Suprapubic skin (tissue), 4 donors: ENCODE measurements at regions not wholly inside any gene's neighbourhood (a gene's known extent, or its start where the extent isn't known, plus 50 kb on each side); places are given as distances from the start of the nearest gene placed in this dataset.

Experiments used
- DNase-seq, 2 donors: peaks; one replicate each; pipeline ENCODE4 v3.0.0-alpha.2; 2019; ENCODE audit warnings: low spot score in 2 of 2
- H3K27ac ChIP-seq: fragments of 200-600 bp; sonication (generic); one replicate; pipeline ENCODE4 v1.5.1; 2019
- H3K27me3 ChIP-seq: fragments of 200-600 bp; sonication (generic); one replicate; pipeline ENCODE4 v1.5.1; 2019
- H3K36me3 ChIP-seq: fragments of 200-600 bp; sonication (generic); one replicate; pipeline ENCODE4 v1.5.1; 2019
- H3K4me1 ChIP-seq: fragments of 200-600 bp; sonication (generic); one replicate; pipeline ENCODE4 v1.5.1; 2019
- H3K4me3 ChIP-seq: fragments of 200-600 bp; sonication (generic); one replicate; pipeline ENCODE4 v1.5.1; 2019; ENCODE audit warnings: mild to moderate bottlenecking
- H3K9me3 ChIP-seq: fragments of 200-600 bp; sonication (generic); one replicate; pipeline ENCODE4 v1.5.1; 2019
- CTCF ChIP-seq, 2 donors: fragments of 200-600 bp in 1 of 2; fragments of 450-650 bp in 1 of 2; sonication (generic) in 1 of 2; IDR thresholded peaks; one replicate each; pipeline ENCODE4 v1.5.1; 2016 to 2019; ENCODE audit warnings: antibody characterized with exemption in 2 of 2, mild to moderate bottlenecking in 1 of 2, moderate library complexity in 1 of 2
- EP300 ChIP-seq: sonication (generic); formaldehyde crosslinking; IDR thresholded peaks from one replicate; pipeline ENCODE4 v1.6.1; 2017; ENCODE audit warnings: antibody characterized with exemption
- POLR2A ChIP-seq, 2 donors: fragments of 450-650 bp; IDR thresholded peaks; one replicate each; pipeline ENCODE4 v1.6.1; 2017; ENCODE audit warnings: antibody characterized with exemption in 2 of 2, mild to moderate bottlenecking in 2 of 2, moderate library complexity in 2 of 2
- POLR2AphosphoS5 ChIP-seq, 3 donors: sonication (generic); formaldehyde crosslinking; IDR thresholded peaks; one replicate each; pipeline ENCODE4 v1.6.1; 2017; ENCODE audit warnings: antibody characterized with exemption in 3 of 3
- WGBS: methylation state at CpG from one replicate; pipeline ENCODE4 v1.1.5; 2018; 5-methylcytosine and 5-hydroxymethylcytosine counted together

DNA sequence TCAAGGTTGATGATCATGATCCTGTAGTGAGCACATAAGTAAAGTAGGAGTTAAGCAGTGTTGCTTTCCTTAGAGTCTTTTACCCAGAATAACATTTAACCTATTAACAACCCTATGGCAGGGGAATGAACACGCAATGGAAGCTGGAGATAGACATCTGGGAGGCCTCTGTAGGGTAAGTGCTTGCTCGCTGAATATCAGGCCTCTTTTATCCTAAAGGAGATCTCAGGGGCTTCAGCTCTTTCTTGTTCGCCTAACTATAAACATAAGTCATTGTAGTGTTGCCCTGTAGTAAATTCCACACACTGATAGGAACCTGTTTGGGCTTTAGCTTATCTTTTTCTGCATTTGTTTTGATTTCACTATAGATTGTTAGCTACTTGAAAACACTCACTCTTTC is 174.4 kb upstream of the TCF4 start:
- no peaks in the 10 kb centered on the region for H3K36me3 ChIP-seq
- H3K27me3 ChIP-seq, result no peaks in the 10 kb centered on the region
- no peak overlapping the region for H3K27ac ChIP-seq
- WGBS, result 92% methylated on average over 3 of the region's 3 CpGs
- H3K4me1 ChIP-seq, result no peaks in the 10 kb centered on the region
- TF ChIP-seq CTCF (IDR thresholded peaks at IDR 0.05), result no peak
- H3K9me3 ChIP-seq, result no peaks in the 10 kb centered on the region
- DNase-seq, result no peak
- no peak overlapping the region for H3K4me3 ChIP-seq

DNA sequence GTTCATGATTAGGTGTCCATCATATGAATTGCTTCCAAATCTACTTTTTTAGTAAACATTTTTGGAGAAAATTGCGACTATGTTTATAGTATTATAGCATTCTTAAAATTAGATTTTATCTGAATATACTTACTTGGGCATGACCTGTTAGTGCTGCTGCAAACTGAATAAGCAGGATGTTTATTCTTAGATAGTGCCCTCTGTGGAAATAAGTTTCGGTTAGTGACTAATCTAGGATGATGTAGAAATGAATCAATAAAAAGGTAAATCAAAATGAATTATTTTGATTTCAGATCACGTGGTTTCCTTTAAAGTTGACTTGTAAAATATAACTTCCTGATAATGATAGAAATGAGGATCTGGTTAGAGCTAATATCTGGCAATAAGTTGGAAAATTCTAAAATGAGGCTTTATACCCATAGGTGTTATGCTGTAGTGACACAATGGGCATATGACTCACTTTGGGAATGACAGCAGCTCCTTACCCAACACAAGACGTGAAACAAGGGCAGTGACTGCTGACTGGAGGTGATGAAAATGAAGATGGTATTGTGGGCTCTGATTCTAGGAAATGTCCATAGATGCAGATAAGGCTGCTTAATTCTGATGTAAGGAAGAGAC is 165.8 kb upstream of the TCF4 start:
- no peaks in the 10 kb centered on the region for H3K9me3 ChIP-seq
- no peaks in the 10 kb centered on the region for H3K36me3 ChIP-seq
- H3K27me3 ChIP-seq, result no peaks in the 10 kb centered on the region
- H3K4me3 ChIP-seq, result no peak overlapping the region
- TF ChIP-seq POLR2A (IDR thresholded peaks at IDR 0.05), result no peak
- TF ChIP-seq POLR2AphosphoS5 (IDR thresholded peaks at IDR 0.05), result no peak
- no peak for TF ChIP-seq EP300
- TF ChIP-seq CTCF (IDR thresholded peaks at IDR 0.05), result no peak
- no peak overlapping the region for H3K27ac ChIP-seq
- DNase-seq, result no peak
- H3K4me1 ChIP-seq, result no peaks in the 10 kb centered on the region
- WGBS, result 59% methylated on average over 4 of the region's 4 CpGs

- Histone ChIP-seq H3K4me3 (no peak overlapping the region), H3K36me3 (no peaks in the 10 kb centered on the region), H3K4me1 (no peaks in the 10 kb centered on the region), H3K9me3 (no peaks in the 10 kb centered on the region), H3K27ac (no peak overlapping the region), H3K27me3 (no peaks in the 10 kb centered on the region)
- DNase-seq, result no peak
- no peak for TF ChIP-seq POLR2AphosphoS5 (IDR thresholded peaks at IDR 0.05)
- no peak for TF ChIP-seq EP300
- TF ChIP-seq CTCF (IDR thresholded peaks at IDR 0.05), result no peak
- no peak for TF ChIP-seq POLR2A (IDR thresholded peaks at IDR 0.05)
- 91% methylated on average over 4 of the region's 4 CpGs for WGBS
Measured at GRCh38 chr18:55751476-55751875, 163.5 kb upstream of the TCF4 start.

- Histone ChIP-seq H3K9me3 (no peaks in the 10 kb centered on the region), H3K4me3 (no peak overlapping the region)
- 84% methylated on average over 3 of the region's 4 CpGs for WGBS
Measured at GRCh38 chr18:55748227-55748738, 160.3 kb upstream of the TCF4 start.

GRCh38 chr18:55744206-55744605 is 156.2 kb upstream of the TCF4 start:
- WGBS, result 83% methylated on average over 2 of the region's 2 CpGs

More at GRCh38 chr18:55748227-55748738, 160.3 kb upstream of the TCF4 start:
- no peaks in the 10 kb centered on the region for H3K27me3 ChIP-seq
- no peak for DNase-seq
- H3K36me3 ChIP-seq, result no peaks in the 10 kb centered on the region
- no peak overlapping the region for H3K27ac ChIP-seq
- no peaks in the 10 kb centered on the region for H3K4me1 ChIP-seq
- TF ChIP-seq POLR2AphosphoS5 (IDR thresholded peaks at IDR 0.05) (no peak), POLR2A (IDR thresholded peaks at IDR 0.05) (no peak), CTCF (IDR thresholded peaks at IDR 0.05) (no peak), EP300 (no peak)

More at GRCh38 chr18:55744206-55744605, 156.2 kb upstream of the TCF4 start:
- Histone ChIP-seq H3K36me3 (no peaks in the 10 kb centered on the region), H3K9me3 (no peaks in the 10 kb centered on the region), H3K4me3 (no peak overlapping the region), H3K4me1 (no peaks in the 10 kb centered on the region), H3K27ac (no peak overlapping the region), H3K27me3 (no peaks in the 10 kb centered on the region)
- DNase-seq, result no peak
- no peak for TF ChIP-seq CTCF (IDR thresholded peaks at IDR 0.05)
- no peak for TF ChIP-seq POLR2A (IDR thresholded peaks at IDR 0.05)
- TF ChIP-seq EP300, result no peak
- TF ChIP-seq POLR2AphosphoS5 (IDR thresholded peaks at IDR 0.05), result no peak
